Ammon's horn (tissue), 1 donor: ENCODE measurements at regions not wholly inside any gene's neighbourhood (a gene's known extent, or its start where the extent isn't known, plus 50 kb on each side); places are given as distances from the start of the nearest gene placed in this dataset.
"Not testable (repeated sequence)": the region's sequence is repeated elsewhere in the genome, so short reads cannot be mapped to it uniquely, and the experiment has no call there.

Experiments used
- DNase-seq: peaks from one replicate; pipeline ENCODE4 v3.0.0-alpha.2; 2016; ENCODE audit warnings: low spot score

GRCh38 chr5:110872200-110872599 lies 133.4 kb downstream of the SLC25A46 start:
- DNase-seq = no peak

- DNase-seq = no peak
Measured at GRCh38 chr5:110872963-110873362, 134.2 kb downstream of the SLC25A46 start.

GRCh38 chr5:110873773-110874437 lies 135.1 kb downstream of the SLC25A46 start:
- DNase-seq = no peak

- not testable (repeated sequence) for DNase-seq
Measured at GRCh38 chr5:110875115-110875514, 136.3 kb downstream of the SLC25A46 start.

- DNase-seq = no peak
Measured at GRCh38 chr5:110878115-110878514, 139.3 kb downstream of the SLC25A46 start.

GRCh38 chr5:110879675-110880074 lies 140.9 kb downstream of the SLC25A46 start:
- DNase-seq = no peak

- no peak for DNase-seq
Measured at GRCh38 chr5:110880413-110880812, 141.6 kb downstream of the SLC25A46 start.

GRCh38 chr5:110884005-110884404 lies 145.2 kb downstream of the SLC25A46 start:
- no peak for DNase-seq

GRCh38 chr5:110887170-110887569 lies 148.4 kb downstream of the SLC25A46 start:
- DNase-seq = not testable (repeated sequence)

- DNase-seq = not testable (repeated sequence)
Measured at GRCh38 chr5:110893854-110894483, 155.2 kb downstream of the SLC25A46 start.

GRCh38 chr5:110894805-110895204 lies 156.0 kb downstream of the SLC25A46 start:
- DNase-seq = no peak

- no peak for DNase-seq
Measured at GRCh38 chr5:110896901-110897300, 158.1 kb downstream of the SLC25A46 start.

GRCh38 chr5:110899566-110900412 lies 161.0 kb downstream of the SLC25A46 start:
- no peak for DNase-seq

GRCh38 chr5:110900829-110901228 lies 162.0 kb downstream of the SLC25A46 start:
- DNase-seq = no peak

GRCh38 chr5:110903966-110904365 lies 165.2 kb downstream of the SLC25A46 start:
- no peak for DNase-seq

- no peak for DNase-seq
Measured at GRCh38 chr5:110908848-110909247, 162.7 kb upstream of the TSLP start.

GRCh38 chr5:110909415-110909814 lies 162.1 kb upstream of the TSLP start:
- DNase-seq = no peak

GRCh38 chr5:110909950-110910349 lies 161.6 kb upstream of the TSLP start:
- DNase-seq = no peak

- DNase-seq = no peak
Measured at GRCh38 chr5:110913221-110913620, 158.3 kb upstream of the TSLP start.

GRCh38 chr5:110916381-110917049 lies 155.0 kb upstream of the TSLP start:
- no peak for DNase-seq

GRCh38 chr5:110917161-110917875 lies 154.2 kb upstream of the TSLP start:
- no peak for DNase-seq

GRCh38 chr5:110918683-110919082 lies 152.8 kb upstream of the TSLP start:
- DNase-seq = no peak
